Fibroblast of skin of right biceps (primary cell): ENCODE measurements at regions not wholly inside any gene's neighbourhood (a gene's known extent, or its start where the extent isn't known, plus 50 kb on each side); places are given as distances from the start of the nearest gene placed in this dataset.
A peak's percentile ranks its signal among the peaks of the same experiment; 100 is the strongest.

Experiments
- DNase-seq: peaks from one replicate; pipeline ENCODE4 v3.0.0-alpha.2; 2013

DNA sequence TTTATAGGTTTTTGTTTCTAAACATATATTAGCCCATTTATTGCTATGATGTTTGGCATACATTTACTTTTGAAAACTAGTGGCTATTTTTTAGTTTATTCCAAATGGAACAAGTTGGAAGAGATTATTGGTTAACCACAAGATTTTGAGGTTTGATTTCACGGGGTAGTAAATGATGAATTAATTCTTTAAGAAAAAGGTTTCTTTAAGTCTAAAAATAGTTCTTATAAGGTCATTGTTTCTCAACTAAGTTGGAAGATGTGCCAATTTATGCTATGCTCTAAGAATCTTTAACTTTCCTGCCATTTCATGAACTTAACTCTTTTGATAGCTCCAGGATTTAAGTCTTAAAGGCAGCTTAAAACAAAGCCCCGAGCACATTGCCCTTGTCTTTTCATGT is 183.8 kb downstream of the LMO4 start:
- DNase-seq, result peak; percentile 49

DNA sequence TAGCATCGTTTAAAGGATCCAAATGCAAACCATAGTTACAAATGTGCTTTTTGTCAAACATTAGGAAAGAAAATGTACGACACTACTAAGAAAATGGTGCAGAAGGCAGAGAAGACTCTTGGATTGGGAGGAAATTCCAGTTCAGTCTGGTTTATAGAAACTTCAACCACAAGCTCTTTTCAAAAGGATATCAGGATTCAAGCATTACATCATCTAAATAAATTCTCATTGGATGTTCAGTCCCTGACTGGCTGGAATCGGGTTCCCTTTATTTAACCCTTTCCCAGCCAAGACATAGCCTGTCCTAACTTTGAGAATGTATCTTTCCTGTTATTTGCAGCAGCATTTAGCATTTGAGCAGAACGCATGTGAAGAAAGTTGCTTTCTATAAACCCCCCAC is 184.6 kb downstream of the LMO4 start:
- peak; percentile 60 for DNase-seq

DNA sequence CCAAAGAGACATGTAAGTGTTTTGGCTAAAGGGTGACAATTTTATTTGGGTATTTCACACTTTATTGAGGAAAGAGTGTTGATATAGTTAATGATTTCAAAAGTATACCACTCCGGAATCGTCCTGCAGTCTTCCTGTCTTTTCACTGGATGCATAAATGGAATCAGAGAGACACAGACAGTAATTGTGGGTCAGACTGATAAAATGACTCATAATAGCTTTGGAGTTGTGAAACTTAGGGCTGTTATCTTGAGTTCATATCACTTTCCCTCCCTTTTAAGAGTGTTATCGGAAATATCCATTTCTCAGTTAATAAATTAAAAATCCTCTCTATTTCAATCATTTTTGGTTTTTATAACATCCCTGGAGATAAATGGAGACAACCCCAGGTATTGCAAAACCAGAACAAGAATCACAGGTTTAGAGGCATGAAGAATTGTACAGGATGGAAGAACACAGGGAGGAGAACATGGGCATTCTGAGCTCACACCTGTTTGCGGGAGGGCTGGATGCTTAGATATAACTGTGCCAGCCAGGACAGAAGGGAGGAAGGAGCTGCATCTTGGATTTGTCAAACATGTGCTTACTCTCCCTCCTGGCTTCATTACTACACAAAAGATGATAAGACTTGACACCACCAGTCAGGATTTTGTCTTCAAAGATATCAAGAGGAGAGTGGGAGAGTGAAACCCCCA is 185.4 kb downstream of the LMO4 start:
- peak; percentile 42 for DNase-seq

GRCh38 chr1:87515781-87516180 is 187.1 kb downstream of the LMO4 start:
- peak; percentile 49 for DNase-seq

- DNase-seq, result no peak
Measured at GRCh38 chr1:87518794-87519193, 190.1 kb downstream of the LMO4 start.

- DNase-seq, result no peak
Measured at GRCh38 chr1:87521452-87521851, 192.8 kb downstream of the LMO4 start.

DNA sequence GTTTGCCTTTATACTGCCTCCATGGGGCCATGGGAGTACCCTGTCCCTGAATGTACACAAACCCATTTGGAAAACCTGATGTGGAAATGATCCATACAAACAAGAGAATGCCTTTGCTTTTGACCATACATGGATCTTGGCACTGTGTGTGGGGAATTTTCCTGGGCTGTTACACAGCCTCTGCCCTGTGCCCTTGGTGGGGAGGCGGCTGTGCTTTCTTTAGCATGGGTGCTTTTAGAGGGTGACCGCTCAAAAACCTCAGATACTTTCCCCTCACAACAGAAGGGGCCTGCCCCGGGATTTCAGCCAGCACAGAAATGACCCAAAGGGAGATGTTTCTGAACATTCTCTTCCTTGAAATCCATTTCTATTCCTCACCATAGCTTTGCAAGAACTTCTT is 194.8 kb downstream of the LMO4 start:
- DNase-seq, result no peak

DNA sequence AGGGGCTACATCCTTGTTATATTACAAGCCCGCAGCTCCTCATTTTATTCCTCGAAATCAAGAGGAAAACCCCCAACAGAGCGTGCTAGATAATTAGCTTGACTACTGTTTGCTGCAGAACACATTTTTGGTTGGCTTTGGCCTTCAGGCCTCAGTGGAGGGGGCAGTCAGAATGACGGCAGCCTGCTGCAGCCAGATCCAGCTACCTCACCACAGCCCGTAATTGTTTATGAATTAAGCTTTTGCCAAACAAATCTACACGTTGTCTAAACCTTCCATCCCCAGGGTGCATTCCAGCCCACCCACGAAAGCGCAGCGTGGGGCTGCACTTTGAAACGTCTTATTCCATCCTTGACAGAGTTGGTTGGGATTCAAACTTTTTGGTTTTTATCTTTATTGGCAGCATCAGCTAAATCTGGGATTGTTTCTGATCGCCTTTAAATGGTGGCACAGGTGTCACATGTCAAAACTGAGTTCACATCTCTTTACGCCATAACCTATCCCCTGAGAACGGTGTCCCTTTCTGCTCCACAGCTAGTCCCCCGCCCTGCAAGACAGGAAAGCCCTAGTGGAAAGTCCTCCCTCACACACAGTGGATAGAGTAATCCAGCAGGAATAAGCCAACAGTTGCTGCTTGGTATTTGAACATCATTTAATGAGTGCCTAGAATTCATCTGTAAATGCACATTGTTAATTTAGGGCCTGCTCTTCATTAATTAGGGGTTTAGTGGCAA is 195.5 kb downstream of the LMO4 start:
- DNase-seq, result no peak

- no peak for DNase-seq
Measured at GRCh38 chr1:87528754-87529517, 200.3 kb downstream of the LMO4 start.

- no peak for DNase-seq
Measured at GRCh38 chr1:87530042-87530807, 201.5 kb downstream of the LMO4 start.

GRCh38 chr1:87535551-87535950 is 206.9 kb downstream of the LMO4 start:
- DNase-seq, result no peak

DNA sequence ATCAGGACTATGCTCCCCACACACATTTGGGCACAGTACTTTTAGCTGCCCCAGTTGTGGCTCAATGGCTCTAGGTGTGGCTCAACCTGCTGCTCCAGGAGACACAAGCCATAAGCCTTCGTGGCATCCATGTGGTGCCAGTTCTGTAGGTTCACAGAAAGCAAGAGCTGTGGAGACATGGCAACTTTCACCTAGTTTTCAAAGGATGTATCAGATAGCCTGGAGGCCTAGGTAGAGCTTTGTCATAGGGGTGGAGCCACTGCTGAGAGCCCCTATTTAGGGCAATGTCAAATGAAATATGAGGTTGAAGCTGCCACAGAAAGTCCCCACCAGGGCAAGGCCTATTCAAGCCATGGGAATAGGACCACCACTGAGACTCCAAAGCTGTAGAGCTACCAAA is 210.5 kb downstream of the LMO4 start:
- no peak for DNase-seq

GRCh38 chr1:87542697-87543096 is 214.0 kb downstream of the LMO4 start:
- no peak for DNase-seq

DNA sequence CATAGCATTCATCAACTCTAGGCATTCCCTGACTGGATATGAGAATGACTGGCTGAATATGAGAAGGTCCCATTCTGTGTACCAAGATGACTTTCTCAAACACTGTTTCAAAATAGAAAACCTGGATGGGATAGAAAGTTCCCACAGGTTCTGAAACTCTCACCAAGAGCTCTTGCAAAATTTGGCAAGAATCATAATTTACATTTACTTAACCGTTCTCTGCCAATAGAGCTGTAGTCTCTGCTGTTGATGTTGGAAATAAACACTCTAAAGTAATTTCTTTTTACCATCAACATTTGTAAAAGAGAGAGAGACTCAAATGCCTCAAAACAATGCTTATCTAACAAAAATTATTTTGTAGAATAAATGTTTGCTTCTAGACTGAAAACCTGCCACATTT is 221.1 kb downstream of the LMO4 start:
- no peak for DNase-seq

GRCh38 chr1:87553511-87553910 is 224.8 kb downstream of the LMO4 start:
- DNase-seq, result no peak

GRCh38 chr1:87555366-87555765 is 226.7 kb downstream of the LMO4 start:
- DNase-seq, result no peak

DNA sequence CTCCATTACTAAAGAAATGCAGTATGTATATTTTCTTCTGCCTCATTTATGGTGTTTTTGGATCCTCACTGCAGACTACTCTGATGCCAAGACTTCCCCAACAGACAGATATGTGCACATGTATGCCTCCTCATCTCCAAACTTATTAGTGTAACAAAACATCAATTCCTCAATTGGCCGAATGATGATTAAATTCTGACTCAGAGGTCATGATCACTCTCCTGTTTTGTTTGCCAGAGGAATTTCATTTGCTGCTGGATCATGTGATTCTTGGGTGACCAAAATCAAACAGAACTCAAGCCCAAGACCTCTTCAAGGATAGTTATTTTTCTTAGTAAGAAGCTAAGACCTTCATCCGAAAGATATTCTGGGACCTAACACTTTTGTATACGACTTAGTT is 227.6 kb downstream of the LMO4 start:
- peak; percentile 3 for DNase-seq

GRCh38 chr1:87558921-87559320 is 230.2 kb downstream of the LMO4 start:
- DNase-seq, result no peak

GRCh38 chr1:87560137-87560536 is 231.5 kb downstream of the LMO4 start:
- DNase-seq, result no peak

DNA sequence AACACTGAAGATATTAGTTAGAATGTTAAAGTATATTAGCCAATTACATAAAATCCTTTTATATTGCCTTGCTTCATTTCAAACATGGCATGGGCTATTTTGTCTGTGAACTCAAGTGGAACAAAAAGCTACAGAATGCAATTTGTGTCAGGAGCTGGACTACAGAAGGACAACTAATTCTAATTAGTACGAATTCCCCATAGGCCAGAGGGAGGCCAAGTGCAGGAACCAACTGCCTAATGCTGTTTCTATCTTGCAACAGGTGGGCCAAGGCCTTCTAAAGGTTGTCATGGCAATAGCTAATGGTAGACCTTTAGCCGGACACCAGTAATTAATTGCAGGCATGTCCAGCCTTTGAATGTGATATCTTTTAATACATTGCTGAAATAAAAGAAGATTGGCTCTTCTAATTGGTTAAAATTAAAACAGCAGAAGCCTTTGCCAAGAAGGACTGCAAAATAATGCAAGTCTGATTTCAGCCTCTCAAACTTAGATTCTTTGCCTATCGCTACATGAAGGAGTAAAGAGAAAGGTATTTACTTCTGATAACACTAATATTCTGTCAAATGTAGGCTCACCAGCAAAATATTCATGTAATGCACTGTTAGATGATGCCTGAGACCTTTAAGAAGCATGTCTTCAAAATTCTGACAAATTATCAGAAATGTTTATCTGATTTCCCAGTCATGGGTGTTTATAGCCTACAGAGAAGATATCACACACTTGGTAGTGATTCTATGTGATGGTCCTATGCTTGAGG is 232.1 kb downstream of the LMO4 start:
- peak; percentile 63 for DNase-seq

- DNase-seq, result no peak
Measured at GRCh38 chr1:87563211-87563610, 234.5 kb downstream of the LMO4 start.

- no peak for DNase-seq
Measured at GRCh38 chr1:87565861-87566260, 237.2 kb downstream of the LMO4 start.
